ENCODE measurements at regions not wholly inside any gene's neighbourhood (a gene's known extent, or its start where the extent isn't known, plus 50 kb on each side); places are given as distances from the start of the nearest gene placed in this dataset.

DNA sequence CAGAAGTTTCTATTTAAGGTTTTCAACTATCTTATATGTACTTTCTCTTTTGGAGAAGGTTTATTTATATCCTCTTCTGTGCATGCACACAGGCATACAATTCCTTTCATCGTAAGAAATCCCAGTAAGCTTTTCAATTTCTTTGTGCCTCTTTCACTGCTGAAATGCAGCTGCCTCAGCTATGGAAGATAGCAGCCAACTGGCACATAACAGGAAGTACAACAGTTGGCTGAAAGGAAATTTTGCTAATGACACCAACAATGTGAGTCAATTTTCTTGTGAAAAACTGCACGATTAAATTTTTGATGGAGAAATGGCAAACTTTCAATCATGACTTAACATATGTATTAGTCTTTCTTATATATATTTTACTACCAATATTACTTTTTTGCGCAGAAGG, 74.5 kb upstream of the PAQR3 start:
- Mint-ChIP-seq H3K36me3 (ENCODE audit: low read depth) (no peaks in the 10 kb centered on the region), H3K4me3 (no peak overlapping the region), H3K27ac (no peak overlapping the region), H3K27me3 (ENCODE audit: low read depth, poor library complexity) (no peaks in the 10 kb centered on the region), H3K9me3 (no peaks in the 10 kb centered on the region), H3K4me1 (no peaks in the 10 kb centered on the region)
- TF ChIP-seq, protein P1, sequence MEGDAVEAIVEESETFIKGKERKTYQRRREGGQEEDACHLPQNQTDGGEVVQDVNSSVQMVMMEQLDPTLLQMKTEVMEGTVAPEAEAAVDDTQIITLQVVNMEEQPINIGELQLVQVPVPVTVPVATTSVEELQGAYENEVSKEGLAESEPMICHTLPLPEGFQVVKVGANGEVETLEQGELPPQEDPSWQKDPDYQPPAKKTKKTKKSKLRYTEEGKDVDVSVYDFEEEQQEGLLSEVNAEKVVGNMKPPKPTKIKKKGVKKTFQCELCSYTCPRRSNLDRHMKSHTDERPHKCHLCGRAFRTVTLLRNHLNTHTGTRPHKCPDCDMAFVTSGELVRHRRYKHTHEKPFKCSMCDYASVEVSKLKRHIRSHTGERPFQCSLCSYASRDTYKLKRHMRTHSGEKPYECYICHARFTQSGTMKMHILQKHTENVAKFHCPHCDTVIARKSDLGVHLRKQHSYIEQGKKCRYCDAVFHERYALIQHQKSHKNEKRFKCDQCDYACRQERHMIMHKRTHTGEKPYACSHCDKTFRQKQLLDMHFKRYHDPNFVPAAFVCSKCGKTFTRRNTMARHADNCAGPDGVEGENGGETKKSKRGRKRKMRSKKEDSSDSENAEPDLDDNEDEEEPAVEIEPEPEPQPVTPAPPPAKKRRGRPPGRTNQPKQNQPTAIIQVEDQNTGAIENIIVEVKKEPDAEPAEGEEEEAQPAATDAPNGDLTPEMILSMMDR (IDR thresholded peaks at IDR 0.05) = no peak
- no peak for DNase-seq

- TF ChIP-seq, protein P1 (IDR thresholded peaks at IDR 0.05) = no peak
- Mint-ChIP-seq H3K4me3 (no peak overlapping the region), H3K27me3 (ENCODE audit: low read depth, poor library complexity) (peaks cover 7% of the 10 kb centered on the region), H3K27ac (no peak overlapping the region), H3K36me3 (ENCODE audit: low read depth) (no peaks in the 10 kb centered on the region), H3K4me1 (no peaks in the 10 kb centered on the region), H3K9me3 (no peaks in the 10 kb centered on the region)
- no peak for DNase-seq
These were observed 51.9 kb upstream of the PAQR3 start for GRCh38 chr4:78990938-78991810.

DNA sequence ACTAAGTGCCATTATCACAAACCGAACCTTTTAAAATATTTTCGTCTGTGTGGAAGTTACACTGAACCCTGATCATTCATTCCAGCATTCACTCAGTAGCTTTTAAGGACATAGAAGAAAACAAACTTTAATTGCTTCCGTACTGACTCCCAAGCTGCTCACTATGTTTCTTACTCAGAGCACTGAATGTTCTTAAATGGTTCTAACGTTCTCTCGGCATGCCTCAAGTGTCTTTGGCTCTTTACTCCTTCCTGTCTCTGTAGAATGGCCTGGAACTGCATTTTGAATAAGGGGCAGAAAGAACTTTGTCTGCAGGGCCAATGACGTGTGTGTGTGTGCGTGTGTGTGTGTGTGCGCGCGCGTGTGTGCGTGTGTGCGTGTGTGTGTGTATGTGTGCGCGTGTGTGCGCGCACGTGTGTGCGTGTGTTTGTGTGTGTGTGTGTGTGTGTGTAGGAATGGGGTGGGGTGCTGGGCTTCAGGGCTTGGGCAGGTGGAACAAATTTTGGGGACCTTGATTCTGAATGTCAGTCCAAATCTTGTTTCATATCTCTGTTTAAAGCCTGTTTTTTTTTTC, 50.5 kb upstream of the PAQR3 start:
- TF ChIP-seq, protein P1 (IDR thresholded peaks at IDR 0.05) = no peak

More for the DNA sequence above, 50.5 kb upstream of the PAQR3 start:
- peaks cover 7% of the 10 kb centered on the region for H3K27me3 Mint-ChIP-seq (ENCODE audit: low read depth, poor library complexity)
- H3K27ac Mint-ChIP-seq = no peak overlapping the region
- H3K4me3 Mint-ChIP-seq = no peak overlapping the region
- H3K36me3 Mint-ChIP-seq (ENCODE audit: low read depth) = no peaks in the 10 kb centered on the region
- H3K9me3 Mint-ChIP-seq = no peaks in the 10 kb centered on the region
- no peak for DNase-seq
- no peaks in the 10 kb centered on the region for H3K4me1 Mint-ChIP-seq
